Heart right ventricle (tissue), 16 donors: ENCODE measurements at regions not wholly inside any gene's neighbourhood (a gene's known extent, or its start where the extent isn't known, plus 50 kb on each side); places are given as distances from the start of the nearest gene placed in this dataset.

ENCODE experiments used
- ATAC-seq, 8 donors: fragments of 200-7000 bp; cut with Tn5 transposase; one replicate each; pipeline ENCODE4 v1.9.1; 2020; ENCODE audit warnings: mild to moderate bottlenecking in 8 of 8, moderate library complexity in 8 of 8, moderate number of reproducible peaks in 1 of 8
- DNase-seq, 2 donors: peaks; one replicate each; pipeline ENCODE4 v3.0.0-alpha.2; 2020
- H3K27ac ChIP-seq, 10 donors: fragments of 200-600 bp; sonication (generic) in 2 of 10; one replicate each; pipeline versions ENCODE4 v1.5.0 to v1.8.0; 2020 to 2022; ENCODE audit warnings: mild to moderate bottlenecking in 3 of 10
- H3K27me3 ChIP-seq, 7 donors: fragments of 200-600 bp; one replicate each; pipeline ENCODE4 v1.8.0; 2021 to 2022; ENCODE audit warnings: mild to moderate bottlenecking in 2 of 7
- H3K36me3 ChIP-seq, 9 donors: fragments of 200-600 bp; sonication (generic) in 1 of 9; one replicate each; pipeline versions ENCODE4 v1.5.0 to v1.8.0; 2020 to 2022; ENCODE audit warnings: mild to moderate bottlenecking in 2 of 9
- H3K4me1 ChIP-seq, 9 donors: fragments of 200-600 bp; sonication (generic) in 1 of 9; one replicate each; pipeline versions ENCODE4 v1.5.0 to v1.8.0; 2020 to 2022; ENCODE audit warnings: mild to moderate bottlenecking in 4 of 9
- H3K4me3 ChIP-seq, 10 donors: fragments of 200-600 bp; sonication (generic) in 2 of 10; one replicate each; pipeline versions ENCODE4 v1.5.0 to v1.8.0; 2020 to 2022; ENCODE audit warnings: mild to moderate bottlenecking in 7 of 10, moderate library complexity in 2 of 10
- H3K9me3 ChIP-seq, 11 donors: fragments of 200-600 bp in 10 of 11; sonication (generic) in 2 of 11; one replicate each; pipeline versions ENCODE4 v1.5.0 to v1.8.0; 2013 to 2022; ENCODE audit warnings: mild to moderate bottlenecking in 2 of 11, control low read depth in 1 of 11, moderate library complexity in 1 of 11
- whole genome bisulfite sequencing, 2 donors: extraction: QIAGEN DNeasy Blood & Tissue Kit; methylation state at CpG; one replicate each; pipeline ENCODE4 v1.1.7; 2013; ENCODE audit warnings: inconsistent platforms in 1 of 2; 5-methylcytosine and 5-hydroxymethylcytosine counted together
- intact Hi-C, 10 donors: fragments of 100-400 bp; cut with DNase I; formaldehyde crosslinking; loops; one replicate each; pipeline versions ENCODE4 v1.11.1 to v1.14.2; 2022
- TF ChIP-seq, protein P1 (sequence below), 9 donors: fragments of 200-600 bp; sonication (generic) in 2 of 9; IDR thresholded peaks; one replicate each; pipeline versions ENCODE4 v1.5.0 to v1.8.0; 2021 to 2022; ENCODE audit warnings: antibody characterized with exemption in 9 of 9, mild to moderate bottlenecking in 5 of 9, moderate library complexity in 1 of 9
- donor health status: Arrhythmogenic right ventricular cardiomyopathy.
- donor health status: ischemic (EF 13 %, LVEDD 7.1; RV severe dilation, severe dysfunction).
- donor health status: healthy with polysubstance abuse.
- donor health status: DM: no; HTN: yes; CAD: no.
- donor health status: DM: no; HTN: no; CAD: no.
- donor health status: ischemic (EF 25% LVEDD 6.9; RV normal size, moderate dysfunction).
- donor health status: ischemic (EF 25% LVEDD 5.7; RV mildly dilated, moderate dysfunction).
- donor health status: healthy.
- donor health status: DM: yes; HTN: yes; CAD: no.
- donor health status: Ischemic cardiomyopathy.
- donor health status: ischemic (EF 35%, LVEDD 5.7; RV mildly dilated, moderate dysfunction).
- donor health status: nonischemic (EF 11% LVEDD 7.7; RV severe dilation, severe dysfunction).
- donor health status: DM: yes; HTN: yes; CAD: no.
- donor health status: PGD.
- donor health status: ischemic (EF 29% LVEDD 5.4; RV normal size, mild dysfunction).
- donor health status: nonischemic (EF 23%, LVEDD 6.1; RV moderate dilation, normal function).

GRCh38 chr16:6689643-6690042 is 643.0 kb upstream of the RBFOX1 start:
- H3K4me3 ChIP-seq = no peak overlapping the region
- no peaks in the 10 kb centered on the region for H3K36me3 ChIP-seq
- TF ChIP-seq, protein P1, sequence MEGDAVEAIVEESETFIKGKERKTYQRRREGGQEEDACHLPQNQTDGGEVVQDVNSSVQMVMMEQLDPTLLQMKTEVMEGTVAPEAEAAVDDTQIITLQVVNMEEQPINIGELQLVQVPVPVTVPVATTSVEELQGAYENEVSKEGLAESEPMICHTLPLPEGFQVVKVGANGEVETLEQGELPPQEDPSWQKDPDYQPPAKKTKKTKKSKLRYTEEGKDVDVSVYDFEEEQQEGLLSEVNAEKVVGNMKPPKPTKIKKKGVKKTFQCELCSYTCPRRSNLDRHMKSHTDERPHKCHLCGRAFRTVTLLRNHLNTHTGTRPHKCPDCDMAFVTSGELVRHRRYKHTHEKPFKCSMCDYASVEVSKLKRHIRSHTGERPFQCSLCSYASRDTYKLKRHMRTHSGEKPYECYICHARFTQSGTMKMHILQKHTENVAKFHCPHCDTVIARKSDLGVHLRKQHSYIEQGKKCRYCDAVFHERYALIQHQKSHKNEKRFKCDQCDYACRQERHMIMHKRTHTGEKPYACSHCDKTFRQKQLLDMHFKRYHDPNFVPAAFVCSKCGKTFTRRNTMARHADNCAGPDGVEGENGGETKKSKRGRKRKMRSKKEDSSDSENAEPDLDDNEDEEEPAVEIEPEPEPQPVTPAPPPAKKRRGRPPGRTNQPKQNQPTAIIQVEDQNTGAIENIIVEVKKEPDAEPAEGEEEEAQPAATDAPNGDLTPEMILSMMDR (IDR thresholded peaks at IDR 0.05) = no peak
- H3K27ac ChIP-seq = no peak overlapping the region
- 31 to 34% methylated on average over 5 of the region's 5 CpGs for WGBS, 2 donors
- peaks cover 0 to 7% (median 0%) of the 10 kb centered on the region in 7 donors for H3K27me3 ChIP-seq
- no peaks in the 10 kb centered on the region for H3K4me1 ChIP-seq
- intact Hi-C loops = loop anchor here in 1 of 10 donors (10.0 kb wide), 1 partner anchor 1985 kb away; the partner anchor contains the start of gene ABAT
- no peak for ATAC-seq
- no peak for DNase-seq
- peaks cover 0 to 12% (median 0%) of the 10 kb centered on the region in 11 donors for H3K9me3 ChIP-seq

- H3K36me3 ChIP-seq = no peaks in the 10 kb centered on the region
- H3K27ac ChIP-seq = no peak overlapping the region
- no peaks in the 10 kb centered on the region for H3K4me1 ChIP-seq
- H3K27me3 ChIP-seq = peaks cover 0 to 17% (median 0%) of the 10 kb centered on the region in 7 donors
- no peak overlapping the region for H3K4me3 ChIP-seq
- intact Hi-C loops = loop anchor here in 1 of 10 donors (10.0 kb wide), 1 partner anchor 1987 kb away; the partner anchor contains the start of gene ABAT
- peaks cover 0 to 12% (median 0%) of the 10 kb centered on the region in 11 donors for H3K9me3 ChIP-seq
- no peak for DNase-seq
- no peak for ATAC-seq
- TF ChIP-seq, protein P1 (IDR thresholded peaks at IDR 0.05) = no peak
- 90 to 92% methylated on average over 3 of the region's 3 CpGs for WGBS, 2 donors
These were observed 645.1 kb upstream of the RBFOX1 start for GRCh38 chr16:6687593-6687992.

- Histone ChIP-seq H3K27me3 (peaks cover 0 to 17% (median 0%) of the 10 kb centered on the region in 7 donors), H3K4me3 (no peak overlapping the region), H3K9me3 (peaks cover 0 to 12% (median 0%) of the 10 kb centered on the region in 11 donors), H3K27ac (no peak overlapping the region), H3K36me3 (no peaks in the 10 kb centered on the region), H3K4me1 (no peaks in the 10 kb centered on the region)
- ATAC-seq (no peak), DNase-seq (no peak)
- TF ChIP-seq, protein P1 (IDR thresholded peaks at IDR 0.05) = peak in 7 of 9 donors; percentile 28 to 57 (median 38)
- WGBS, 2 donors = 15 to 20% methylated on average over 7 of the region's 7 CpGs
- intact Hi-C loops = loop anchor here in 1 of 10 donors (10.0 kb wide), 1 partner anchor 1991 kb away; the partner anchor contains the start of gene ABAT
These were observed 648.5 kb upstream of the RBFOX1 start for GRCh38 chr16:6684076-6684673.

DNA sequence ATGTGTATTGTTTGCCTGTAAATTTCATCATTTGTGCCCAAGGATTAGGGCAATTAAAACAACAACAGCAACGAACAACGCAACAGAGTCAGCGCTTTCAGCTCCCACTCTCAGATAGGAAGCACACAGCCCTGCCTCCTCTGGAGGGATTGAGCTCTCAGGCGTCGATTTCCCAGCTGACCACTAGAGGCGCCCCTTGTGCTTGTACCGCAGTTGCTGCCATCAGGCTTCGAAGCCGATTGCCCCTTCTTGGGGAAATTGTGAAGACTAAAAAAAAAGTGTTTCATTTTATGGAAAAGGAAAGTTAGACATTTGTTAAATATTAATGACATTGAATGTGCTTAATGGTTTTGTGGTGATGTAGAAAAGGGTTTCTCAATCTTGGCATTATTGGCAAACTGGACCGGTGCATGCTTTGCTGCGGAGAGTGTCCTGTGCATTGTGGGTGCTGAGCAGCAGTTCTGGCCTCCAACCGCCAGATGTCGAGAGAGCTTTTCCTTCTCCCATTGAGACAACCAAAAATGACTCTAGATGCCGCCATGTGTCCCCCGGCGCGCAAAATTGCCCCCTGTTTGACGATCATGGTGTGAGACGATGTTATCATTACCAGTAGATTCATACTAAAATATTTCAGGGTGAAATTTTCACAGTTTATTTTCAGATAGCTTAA is 650.4 kb upstream of the RBFOX1 start:
- no peaks in the 10 kb centered on the region for H3K36me3 ChIP-seq
- ATAC-seq = no peak
- H3K27me3 ChIP-seq = peaks cover 0 to 17% (median 5%) of the 10 kb centered on the region in 7 donors
- no peak overlapping the region for H3K27ac ChIP-seq
- TF ChIP-seq, protein P1 (IDR thresholded peaks at IDR 0.05) = peak in 7 of 9 donors; percentile 35 to 62 (median 53)
- peaks cover 0 to 2% (median 0%) of the 10 kb centered on the region in 11 donors for H3K9me3 ChIP-seq
- H3K4me3 ChIP-seq = no peak overlapping the region
- 48 to 53% methylated on average over 19 of the region's 19 CpGs for WGBS, 2 donors
- DNase-seq = peak in 1 of 2 donors; percentile 13
- intact Hi-C loops = loop anchor here in 1 of 10 donors (10.0 kb wide), 1 partner anchor 1993 kb away; the partner anchor contains the start of gene ABAT
- no peaks in the 10 kb centered on the region for H3K4me1 ChIP-seq
